ENCODE measurements at regions not wholly inside any gene's neighbourhood (a gene's known extent, or its start where the extent isn't known, plus 50 kb on each side); places are given as distances from the start of the nearest gene placed in this dataset.

DNA sequence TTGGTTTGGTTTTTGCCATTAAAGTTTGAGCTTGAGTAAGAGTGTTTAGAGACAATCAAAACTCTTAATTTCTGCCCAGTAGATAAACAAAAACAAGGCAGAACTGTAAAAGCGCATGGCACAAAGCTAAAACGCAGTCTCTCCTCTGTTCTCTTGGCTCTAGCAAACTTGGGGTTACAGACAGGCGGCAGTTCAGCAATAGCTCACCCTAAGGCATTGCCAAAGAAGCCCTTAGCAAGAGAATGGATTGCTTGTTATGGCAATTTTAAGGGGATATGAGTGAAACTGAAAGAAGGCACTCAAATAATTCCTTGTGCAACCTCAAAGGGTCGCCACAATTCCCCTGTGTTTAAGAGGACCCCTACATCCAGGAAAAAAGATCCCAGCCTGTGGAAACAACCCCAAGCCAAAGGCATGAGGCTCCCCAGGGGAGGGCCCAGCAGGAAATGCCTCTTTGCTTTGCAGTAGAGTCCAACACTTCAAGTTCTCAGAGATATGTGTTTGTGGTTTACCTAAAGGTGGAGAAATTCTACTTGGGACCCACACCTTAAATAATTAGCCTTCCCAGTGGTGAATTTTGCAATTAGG, 317.0 kb upstream of the MPDZ start:
- CTCF ChIA-PET (ENCODE audit: partially characterized antibody) = no interaction called here
- intact Hi-C loops (cut with micrococcal nuclease) = loop anchor here (10.0 kb wide), 1 partner anchor 58 kb away; no protein-coding TSS in a partner anchor

DNA sequence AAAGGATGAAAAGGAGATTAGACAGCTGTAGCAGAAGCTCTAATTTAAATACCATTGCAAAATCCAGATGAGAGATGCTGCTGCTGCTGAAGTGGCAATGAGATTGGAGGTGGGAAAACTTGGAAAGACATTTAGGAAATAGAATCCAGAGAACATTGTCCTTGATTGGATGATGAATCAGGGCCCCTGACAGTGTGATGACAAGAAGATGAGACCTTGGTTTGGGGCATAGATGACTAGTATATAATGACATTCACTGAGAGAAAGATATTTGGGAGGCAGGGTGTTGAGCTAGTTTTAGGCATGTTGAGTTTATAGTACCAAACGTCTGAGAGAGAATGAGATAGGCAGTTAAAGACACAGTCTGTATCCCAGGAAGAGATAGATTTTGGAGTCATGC, 311.5 kb upstream of the MPDZ start:
- H3K4me3 ChIP-seq (ENCODE audit: low read length in 2 of 2) = no peak overlapping the region
- Mint-ChIP-seq H3K9me3 (peaks cover 0 to 6% (median 2%) of the 10 kb centered on the region in 8 donors), H3K4me1 (no peaks in the 10 kb centered on the region), H3K27me3 (no peaks in the 10 kb centered on the region), H3K36me3 (no peaks in the 10 kb centered on the region), H3K4me3 (no peak overlapping the region), H3K27ac (no peak overlapping the region)
- H3K4me1 ChIP-seq (ENCODE audit: insufficient read depth, low read length) = no peaks in the 10 kb centered on the region
- no peak overlapping the region for H3K27ac ChIP-seq (ENCODE audit: low read depth, low read length)
- no peak for DNase-seq
- H3K36me3 ChIP-seq (ENCODE audit: insufficient read depth, low read length) = no peaks in the 10 kb centered on the region
- ChIA-PET CTCF (ENCODE audit: partially characterized antibody) (no interaction called here), POLR2A (ENCODE audit: partially characterized antibody) (no interaction called here)
- intact Hi-C loops (cut with micrococcal nuclease) = loop anchor here (10.0 kb wide), 1 partner anchor 64 kb away; no protein-coding TSS in a partner anchor
- H3K27me3 ChIP-seq (ENCODE audit: insufficient read depth, low read length) = no peaks in the 10 kb centered on the region
- H3K9me3 ChIP-seq (ENCODE audit: control insufficient read depth in 1 of 2, low read length in 2 of 2) = no peaks in the 10 kb centered on the region

More for the DNA sequence above, 317.0 kb upstream of the MPDZ start:
- Histone ChIP-seq H3K9me3 (ENCODE audit: control insufficient read depth in 1 of 2, low read length in 2 of 2) (no peaks in the 10 kb centered on the region), H3K27ac (ENCODE audit: low read depth, low read length) (no peak overlapping the region), H3K4me3 (ENCODE audit: low read length in 2 of 2) (no peak overlapping the region), H3K36me3 (ENCODE audit: insufficient read depth, low read length) (no peaks in the 10 kb centered on the region), H3K4me1 (ENCODE audit: insufficient read depth, low read length) (no peaks in the 10 kb centered on the region), H3K27me3 (ENCODE audit: insufficient read depth, low read length) (no peaks in the 10 kb centered on the region)
- POLR2A ChIA-PET (ENCODE audit: partially characterized antibody) = no interaction called here
- Mint-ChIP-seq H3K4me1 (no peaks in the 10 kb centered on the region), H3K36me3 (no peaks in the 10 kb centered on the region), H3K27ac (no peak overlapping the region), H3K9me3 (peaks cover 0 to 4% (median 0%) of the 10 kb centered on the region in 8 donors), H3K4me3 (no peak overlapping the region), H3K27me3 (no peaks in the 10 kb centered on the region)
- no peak for DNase-seq

DNA sequence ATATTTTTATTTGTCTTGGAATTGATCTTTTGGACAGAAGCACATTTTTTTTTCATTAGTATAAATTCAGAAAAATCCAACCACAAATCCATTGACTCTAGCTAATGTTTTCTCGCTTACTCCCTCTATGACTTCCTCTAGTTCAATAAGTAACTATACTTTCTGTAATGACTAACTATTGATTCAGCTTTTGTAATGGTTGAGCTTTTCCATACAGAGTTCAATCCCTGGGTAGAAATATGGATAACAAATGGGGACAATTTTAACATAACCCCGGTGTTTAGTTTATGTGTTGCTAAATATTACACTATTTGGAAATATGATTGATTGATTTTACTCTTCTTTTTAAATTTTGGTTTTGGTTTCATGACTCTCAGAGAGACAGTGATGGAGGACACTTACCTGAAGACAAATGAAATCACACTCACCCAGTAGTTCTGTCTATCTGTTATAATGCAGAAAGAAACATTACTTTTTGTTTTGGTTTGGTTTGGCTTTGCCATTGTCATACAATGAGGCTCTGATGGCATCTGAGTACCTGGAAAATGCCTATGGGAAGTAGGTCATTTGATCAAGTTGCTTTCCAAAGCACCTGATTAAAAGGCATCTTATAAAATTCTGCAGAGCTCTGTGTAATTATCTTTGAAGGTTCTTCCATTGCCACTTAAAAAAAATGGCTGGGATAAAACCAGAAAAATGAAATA, 309.7 kb upstream of the MPDZ start:
- CTCF ChIA-PET (ENCODE audit: partially characterized antibody) = no interaction called here
- POLR2A ChIA-PET (ENCODE audit: partially characterized antibody) = no interaction called here
- DNase-seq = no peak
- peaks cover 0 to 3% of the 10 kb centered on the region in 2 donors for H3K9me3 ChIP-seq (ENCODE audit: control insufficient read depth in 1 of 2, low read length in 2 of 2)
- H3K36me3 ChIP-seq (ENCODE audit: insufficient read depth, low read length) = no peaks in the 10 kb centered on the region
- Mint-ChIP-seq H3K27me3 (no peaks in the 10 kb centered on the region), H3K27ac (no peak overlapping the region), H3K9me3 (peaks cover 0 to 10% (median 2%) of the 10 kb centered on the region in 8 donors), H3K4me1 (no peaks in the 10 kb centered on the region), H3K4me3 (no peak overlapping the region), H3K36me3 (no peaks in the 10 kb centered on the region)
- no peak overlapping the region for H3K4me3 ChIP-seq (ENCODE audit: low read length in 2 of 2)
- intact Hi-C loops (cut with micrococcal nuclease) = no loop called here
- H3K27me3 ChIP-seq (ENCODE audit: insufficient read depth, low read length) = no peaks in the 10 kb centered on the region
- no peaks in the 10 kb centered on the region for H3K4me1 ChIP-seq (ENCODE audit: insufficient read depth, low read length)
- no peak overlapping the region for H3K27ac ChIP-seq (ENCODE audit: low read depth, low read length)

DNA sequence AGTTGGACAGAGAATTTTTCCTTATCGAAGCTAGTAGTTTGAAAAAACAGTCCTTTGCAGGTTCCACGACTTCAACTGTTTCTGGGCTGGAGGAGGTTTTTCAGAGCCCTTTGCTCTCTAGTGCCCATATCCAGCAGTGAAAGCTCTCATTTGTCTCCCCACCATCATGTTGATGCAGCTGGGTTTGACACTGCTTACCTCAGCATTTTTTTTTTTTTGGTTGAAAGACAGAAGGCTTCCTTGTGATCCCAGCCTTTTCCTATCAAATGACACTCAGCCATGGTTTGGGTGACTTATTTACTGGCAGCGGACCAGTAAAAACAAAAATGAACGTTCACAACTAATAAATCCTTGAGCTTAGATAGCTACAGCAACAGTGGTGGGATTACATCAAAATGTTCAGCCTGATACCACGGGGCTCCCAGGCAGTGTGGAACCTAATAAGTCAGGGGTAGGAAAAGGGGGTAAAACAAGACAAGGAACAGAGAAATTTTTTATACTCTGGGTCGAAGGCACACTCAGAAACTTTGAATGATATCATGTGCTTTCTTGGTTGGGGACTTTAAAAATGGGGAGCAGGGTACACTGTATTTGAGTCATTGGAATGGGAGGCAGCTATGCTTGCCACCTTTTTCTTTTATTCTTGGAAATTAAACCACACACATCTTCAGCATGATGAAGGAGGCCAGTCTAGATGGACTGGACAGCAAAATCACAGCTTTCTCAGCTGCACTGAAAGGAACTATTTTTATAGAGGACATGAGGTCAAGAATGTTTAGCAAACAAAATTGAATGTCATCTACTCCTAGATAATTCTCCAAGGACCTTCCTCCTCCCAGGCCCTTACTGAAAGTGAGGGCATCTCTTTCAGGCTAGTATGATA, 308.9 kb upstream of the MPDZ start:
- Histone ChIP-seq H3K36me3 (ENCODE audit: insufficient read depth, low read length) (no peaks in the 10 kb centered on the region), H3K27ac (ENCODE audit: low read depth, low read length) (no peak overlapping the region), H3K9me3 (ENCODE audit: control insufficient read depth in 1 of 2, low read length in 2 of 2) (peaks cover 0 to 3% of the 10 kb centered on the region in 2 donors), H3K4me1 (ENCODE audit: insufficient read depth, low read length) (no peaks in the 10 kb centered on the region), H3K27me3 (ENCODE audit: insufficient read depth, low read length) (no peaks in the 10 kb centered on the region), H3K4me3 (ENCODE audit: low read length in 2 of 2) (no peak overlapping the region)
- POLR2A ChIA-PET (ENCODE audit: partially characterized antibody) = no interaction called here
- intact Hi-C loops (cut with micrococcal nuclease) = no loop called here
- H3K27ac Mint-ChIP-seq = no peak overlapping the region
- no peak overlapping the region for H3K4me3 Mint-ChIP-seq
- peaks cover 0 to 10% (median 2%) of the 10 kb centered on the region in 8 donors for H3K9me3 Mint-ChIP-seq
- CTCF ChIA-PET (ENCODE audit: partially characterized antibody) = no interaction called here
- DNase-seq = no peak
- no peaks in the 10 kb centered on the region for H3K4me1 Mint-ChIP-seq
- H3K27me3 Mint-ChIP-seq = no peaks in the 10 kb centered on the region
- H3K36me3 Mint-ChIP-seq = no peaks in the 10 kb centered on the region

DNA sequence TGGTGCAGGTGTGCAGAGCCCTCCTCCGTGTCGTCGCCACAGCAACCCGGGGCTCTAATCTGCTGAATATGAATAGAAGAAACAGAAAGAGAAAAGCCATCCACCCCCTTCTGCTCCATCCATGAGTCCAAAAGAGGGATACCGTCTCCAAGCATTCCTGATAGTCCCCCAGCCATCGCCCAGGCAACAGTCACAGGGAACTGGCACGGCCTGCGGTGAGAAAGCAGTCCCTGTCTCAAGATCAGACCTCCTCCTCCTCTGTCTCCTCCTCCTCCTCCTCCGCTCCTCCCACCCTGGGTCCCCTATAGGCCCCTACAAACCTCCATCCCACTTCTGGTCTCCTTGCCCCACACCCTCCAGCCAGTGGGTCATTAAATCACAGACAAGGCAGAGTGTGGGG, 308.1 kb upstream of the MPDZ start:
- Mint-ChIP-seq H3K4me3 (no peak overlapping the region), H3K27me3 (no peaks in the 10 kb centered on the region), H3K4me1 (no peaks in the 10 kb centered on the region), H3K27ac (no peak overlapping the region), H3K9me3 (peaks cover 0 to 10% (median 3%) of the 10 kb centered on the region in 8 donors), H3K36me3 (no peaks in the 10 kb centered on the region)
- POLR2A ChIA-PET (ENCODE audit: partially characterized antibody) = no interaction called here
- Histone ChIP-seq H3K4me3 (ENCODE audit: low read length in 2 of 2) (no peak overlapping the region), H3K27me3 (ENCODE audit: insufficient read depth, low read length) (no peaks in the 10 kb centered on the region), H3K4me1 (ENCODE audit: insufficient read depth, low read length) (no peaks in the 10 kb centered on the region), H3K36me3 (ENCODE audit: insufficient read depth, low read length) (no peaks in the 10 kb centered on the region), H3K27ac (ENCODE audit: low read depth, low read length) (no peak overlapping the region), H3K9me3 (ENCODE audit: control insufficient read depth in 1 of 2, low read length in 2 of 2) (peaks cover 0 to 3% of the 10 kb centered on the region in 2 donors)
- CTCF ChIA-PET (ENCODE audit: partially characterized antibody) = no interaction called here
- DNase-seq = no peak
- intact Hi-C loops (cut with micrococcal nuclease) = no loop called here

DNA sequence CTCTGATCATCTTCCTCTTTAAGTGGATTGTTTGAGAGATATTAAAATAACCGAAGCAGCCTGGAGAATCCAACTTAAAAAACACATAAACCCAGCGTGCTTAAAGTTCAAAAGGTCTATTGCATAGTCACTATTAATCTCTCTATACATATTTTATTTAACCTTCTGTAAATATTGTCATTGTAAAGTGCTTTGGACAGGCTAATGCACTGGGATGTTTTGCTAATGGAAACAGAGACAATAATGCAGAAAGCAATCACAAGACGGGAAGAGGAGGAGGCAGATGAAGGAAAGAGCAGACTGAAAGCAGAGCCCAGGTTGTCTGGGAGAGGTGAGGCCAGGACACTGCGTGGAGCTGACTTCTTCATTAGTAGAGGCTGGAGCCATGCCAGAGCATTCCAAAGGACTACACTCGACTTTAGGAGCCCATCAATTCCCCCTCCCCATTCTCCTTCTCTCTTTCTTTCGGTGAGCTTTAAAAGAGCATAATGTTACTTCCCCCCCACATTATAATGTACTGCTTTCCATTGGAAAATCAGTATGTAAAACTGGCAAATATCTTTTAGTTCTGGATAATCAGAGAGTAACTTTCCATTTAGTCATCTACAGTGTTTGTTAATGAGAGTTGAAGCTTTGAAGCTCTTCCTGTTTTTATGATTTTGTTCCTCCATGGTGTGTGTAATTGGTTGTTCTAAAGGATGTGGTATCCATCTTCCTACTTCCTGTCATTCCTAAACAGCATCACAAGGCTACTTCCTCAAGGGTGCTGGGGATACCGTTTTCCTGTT, 307.3 kb upstream of the MPDZ start:
- DNase-seq = no peak
- Mint-ChIP-seq H3K4me3 (no peak overlapping the region), H3K27ac (no peak overlapping the region), H3K27me3 (no peaks in the 10 kb centered on the region), H3K9me3 (peaks cover 0 to 10% (median 2%) of the 10 kb centered on the region in 8 donors), H3K4me1 (no peaks in the 10 kb centered on the region), H3K36me3 (no peaks in the 10 kb centered on the region)
- H3K27me3 ChIP-seq (ENCODE audit: insufficient read depth, low read length) = no peaks in the 10 kb centered on the region
- intact Hi-C loops (cut with micrococcal nuclease) = no loop called here
- no peaks in the 10 kb centered on the region for H3K4me1 ChIP-seq (ENCODE audit: insufficient read depth, low read length)
- H3K9me3 ChIP-seq (ENCODE audit: control insufficient read depth in 1 of 2, low read length in 2 of 2) = peaks cover 0 to 3% of the 10 kb centered on the region in 2 donors
- H3K36me3 ChIP-seq (ENCODE audit: insufficient read depth, low read length) = no peaks in the 10 kb centered on the region
- ChIA-PET CTCF (ENCODE audit: partially characterized antibody) (no interaction called here), POLR2A (ENCODE audit: partially characterized antibody) (no interaction called here)
- H3K27ac ChIP-seq (ENCODE audit: low read depth, low read length) = no peak overlapping the region
- no peak overlapping the region for H3K4me3 ChIP-seq (ENCODE audit: low read length in 2 of 2)

DNA sequence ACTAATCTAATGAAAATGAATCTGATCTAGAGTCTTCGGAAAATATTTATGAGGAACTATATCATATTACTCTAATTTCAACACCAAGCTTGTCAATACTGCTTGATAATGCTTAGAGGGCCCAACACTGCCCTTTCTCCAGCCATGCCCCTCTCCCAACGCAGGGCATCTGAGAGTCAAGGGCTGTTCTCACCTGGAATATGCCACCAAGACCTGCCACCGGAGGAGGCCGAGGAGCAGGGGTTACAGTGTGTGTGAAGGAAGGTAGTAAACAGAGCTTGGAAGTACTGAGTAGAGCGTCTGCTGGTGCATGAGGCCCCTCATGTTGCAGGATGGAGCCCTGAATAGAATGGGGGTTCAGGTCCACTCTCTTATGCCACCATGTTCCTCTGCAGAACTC, 301.3 kb upstream of the MPDZ start:
- Histone ChIP-seq H3K4me1 (ENCODE audit: insufficient read depth, low read length) (no peaks in the 10 kb centered on the region), H3K9me3 (ENCODE audit: control insufficient read depth in 1 of 2, low read length in 2 of 2) (peaks cover 0 to 3% of the 10 kb centered on the region in 2 donors), H3K36me3 (ENCODE audit: insufficient read depth, low read length) (no peaks in the 10 kb centered on the region), H3K27me3 (ENCODE audit: insufficient read depth, low read length) (no peaks in the 10 kb centered on the region), H3K27ac (ENCODE audit: low read depth, low read length) (no peak overlapping the region), H3K4me3 (ENCODE audit: low read length in 2 of 2) (no peak overlapping the region)
- no peaks in the 10 kb centered on the region for H3K4me1 Mint-ChIP-seq
- ChIA-PET CTCF (ENCODE audit: partially characterized antibody) (no interaction called here), POLR2A (ENCODE audit: partially characterized antibody) (no interaction called here)
- no peak overlapping the region for H3K4me3 Mint-ChIP-seq
- H3K9me3 Mint-ChIP-seq = peaks cover 0 to 12% (median 1%) of the 10 kb centered on the region in 8 donors
- no peaks in the 10 kb centered on the region for H3K27me3 Mint-ChIP-seq
- no peak for DNase-seq
- H3K36me3 Mint-ChIP-seq = no peaks in the 10 kb centered on the region
- intact Hi-C loops (cut with micrococcal nuclease) = no loop called here
- no peak overlapping the region for H3K27ac Mint-ChIP-seq

All from CD4-positive, alpha-beta memory T cell (primary cell).